Heart right ventricle (tissue), 16 donors: ENCODE measurements at regions not wholly inside any gene's neighbourhood (a gene's known extent, or its start where the extent isn't known, plus 50 kb on each side); places are given as distances from the start of the nearest gene placed in this dataset.
"Not testable (repeated sequence)": the region's sequence is repeated elsewhere in the genome, so short reads cannot be mapped to it uniquely, and the experiment has no call there.

Experiments used
- ATAC-seq, 8 donors: fragments of 200-7000 bp; cut with Tn5 transposase; one replicate each; pipeline ENCODE4 v1.9.1; 2020; ENCODE audit warnings: mild to moderate bottlenecking in 8 of 8, moderate library complexity in 8 of 8, moderate number of reproducible peaks in 1 of 8
- DNase-seq, 2 donors: peaks; one replicate each; pipeline ENCODE4 v3.0.0-alpha.2; 2020
- H3K27ac ChIP-seq, 10 donors: fragments of 200-600 bp; sonication (generic) in 2 of 10; one replicate each; pipeline versions ENCODE4 v1.5.0 to v1.8.0; 2020 to 2022; ENCODE audit warnings: mild to moderate bottlenecking in 3 of 10
- H3K27me3 ChIP-seq, 7 donors: fragments of 200-600 bp; one replicate each; pipeline ENCODE4 v1.8.0; 2021 to 2022; ENCODE audit warnings: mild to moderate bottlenecking in 2 of 7
- H3K36me3 ChIP-seq, 9 donors: fragments of 200-600 bp; sonication (generic) in 1 of 9; one replicate each; pipeline versions ENCODE4 v1.5.0 to v1.8.0; 2020 to 2022; ENCODE audit warnings: mild to moderate bottlenecking in 2 of 9
- H3K4me1 ChIP-seq, 9 donors: fragments of 200-600 bp; sonication (generic) in 1 of 9; one replicate each; pipeline versions ENCODE4 v1.5.0 to v1.8.0; 2020 to 2022; ENCODE audit warnings: mild to moderate bottlenecking in 4 of 9
- H3K4me3 ChIP-seq, 10 donors: fragments of 200-600 bp; sonication (generic) in 2 of 10; one replicate each; pipeline versions ENCODE4 v1.5.0 to v1.8.0; 2020 to 2022; ENCODE audit warnings: mild to moderate bottlenecking in 7 of 10, moderate library complexity in 2 of 10
- H3K9me3 ChIP-seq, 11 donors: fragments of 200-600 bp in 10 of 11; sonication (generic) in 2 of 11; one replicate each; pipeline versions ENCODE4 v1.5.0 to v1.8.0; 2013 to 2022; ENCODE audit warnings: mild to moderate bottlenecking in 2 of 11, control low read depth in 1 of 11, moderate library complexity in 1 of 11
- WGBS, 2 donors: extraction: QIAGEN DNeasy Blood & Tissue Kit; methylation state at CpG; one replicate each; pipeline ENCODE4 v1.1.7; 2013; ENCODE audit warnings: inconsistent platforms in 1 of 2; 5-methylcytosine and 5-hydroxymethylcytosine counted together
- intact Hi-C, 10 donors: fragments of 100-400 bp; cut with DNase I; formaldehyde crosslinking; loops; one replicate each; pipeline versions ENCODE4 v1.11.1 to v1.14.2; 2022
- TF ChIP-seq, protein P1 (sequence below), 9 donors: fragments of 200-600 bp; sonication (generic) in 2 of 9; IDR thresholded peaks; one replicate each; pipeline versions ENCODE4 v1.5.0 to v1.8.0; 2021 to 2022; ENCODE audit warnings: antibody characterized with exemption in 9 of 9, mild to moderate bottlenecking in 5 of 9, moderate library complexity in 1 of 9
- donor health status: Arrhythmogenic right ventricular cardiomyopathy.
- donor health status: ischemic (EF 13 %, LVEDD 7.1; RV severe dilation, severe dysfunction).
- donor health status: healthy with polysubstance abuse.
- donor health status: DM: no; HTN: yes; CAD: no.
- donor health status: DM: no; HTN: no; CAD: no.
- donor health status: ischemic (EF 25% LVEDD 6.9; RV normal size, moderate dysfunction).
- donor health status: ischemic (EF 25% LVEDD 5.7; RV mildly dilated, moderate dysfunction).
- donor health status: healthy.
- donor health status: DM: yes; HTN: yes; CAD: no.
- donor health status: Ischemic cardiomyopathy.
- donor health status: ischemic (EF 35%, LVEDD 5.7; RV mildly dilated, moderate dysfunction).
- donor health status: nonischemic (EF 11% LVEDD 7.7; RV severe dilation, severe dysfunction).
- donor health status: DM: yes; HTN: yes; CAD: no.
- donor health status: PGD.
- donor health status: ischemic (EF 29% LVEDD 5.4; RV normal size, mild dysfunction).
- donor health status: nonischemic (EF 23%, LVEDD 6.1; RV moderate dilation, normal function).

DNA sequence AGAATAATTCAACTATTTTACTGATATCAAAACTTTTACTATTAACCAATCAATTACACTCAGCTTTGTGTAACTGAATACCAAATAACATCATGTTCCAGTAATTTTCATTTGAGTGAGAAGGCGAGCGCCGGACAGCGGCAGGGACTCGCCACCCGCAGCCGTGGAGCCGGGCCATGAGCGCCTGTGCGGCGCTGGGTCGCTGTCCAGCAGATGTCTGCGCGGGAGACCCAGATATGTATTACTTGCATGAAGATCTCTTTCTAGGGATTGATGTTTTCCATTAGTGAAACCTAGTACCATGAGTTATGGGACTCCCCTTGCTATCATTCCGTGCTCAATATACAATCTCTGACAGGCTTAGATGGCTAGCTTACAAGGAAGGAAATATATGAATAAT lies 245.1 kb upstream of the PRSS16 start:
- DNase-seq = no peak
- Histone ChIP-seq H3K36me3 (no peaks in the 10 kb centered on the region), H3K4me1 (no peaks in the 10 kb centered on the region), H3K9me3 (peaks cover 0 to 4% (median 0%) of the 10 kb centered on the region in 11 donors), H3K4me3 (no peak overlapping the region), H3K27ac (no peak overlapping the region), H3K27me3 (no peaks in the 10 kb centered on the region)
- TF ChIP-seq, protein P1, sequence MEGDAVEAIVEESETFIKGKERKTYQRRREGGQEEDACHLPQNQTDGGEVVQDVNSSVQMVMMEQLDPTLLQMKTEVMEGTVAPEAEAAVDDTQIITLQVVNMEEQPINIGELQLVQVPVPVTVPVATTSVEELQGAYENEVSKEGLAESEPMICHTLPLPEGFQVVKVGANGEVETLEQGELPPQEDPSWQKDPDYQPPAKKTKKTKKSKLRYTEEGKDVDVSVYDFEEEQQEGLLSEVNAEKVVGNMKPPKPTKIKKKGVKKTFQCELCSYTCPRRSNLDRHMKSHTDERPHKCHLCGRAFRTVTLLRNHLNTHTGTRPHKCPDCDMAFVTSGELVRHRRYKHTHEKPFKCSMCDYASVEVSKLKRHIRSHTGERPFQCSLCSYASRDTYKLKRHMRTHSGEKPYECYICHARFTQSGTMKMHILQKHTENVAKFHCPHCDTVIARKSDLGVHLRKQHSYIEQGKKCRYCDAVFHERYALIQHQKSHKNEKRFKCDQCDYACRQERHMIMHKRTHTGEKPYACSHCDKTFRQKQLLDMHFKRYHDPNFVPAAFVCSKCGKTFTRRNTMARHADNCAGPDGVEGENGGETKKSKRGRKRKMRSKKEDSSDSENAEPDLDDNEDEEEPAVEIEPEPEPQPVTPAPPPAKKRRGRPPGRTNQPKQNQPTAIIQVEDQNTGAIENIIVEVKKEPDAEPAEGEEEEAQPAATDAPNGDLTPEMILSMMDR (IDR thresholded peaks at IDR 0.05) = no peak
- intact Hi-C loops = no loop called here
- ATAC-seq = no peak
- 93 to 95% methylated on average over 15 of the region's 15 CpGs for WGBS, 2 donors

DNA sequence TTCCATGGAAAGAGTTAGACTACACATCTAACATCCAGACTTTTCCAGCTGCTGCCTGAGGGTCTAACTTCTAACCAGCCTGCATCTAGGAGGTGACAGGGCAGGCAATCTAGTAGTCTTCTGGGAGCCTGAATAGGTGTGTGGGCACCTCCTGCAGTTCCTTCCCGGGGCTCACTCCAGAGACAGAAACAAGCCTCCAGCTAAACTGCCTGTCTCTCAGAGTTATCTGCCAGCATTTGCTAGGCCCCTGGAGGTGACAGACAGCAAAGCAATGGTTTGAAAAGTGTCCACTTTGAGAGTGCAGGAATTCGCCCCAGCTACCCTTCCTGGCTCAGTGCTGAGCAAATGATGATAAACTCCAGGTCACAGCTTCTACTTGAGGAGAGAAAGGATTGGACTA lies 240.5 kb upstream of the PRSS16 start:
- H3K9me3 ChIP-seq = peaks cover 0 to 27% (median 10%) of the 10 kb centered on the region in 11 donors
- TF ChIP-seq, protein P1 (IDR thresholded peaks at IDR 0.05) = no peak
- DNase-seq = no peak
- no peak for ATAC-seq
- WGBS, 2 donors = 18 to 19% methylated on average over 2 of the region's 2 CpGs
- no peaks in the 10 kb centered on the region for H3K27me3 ChIP-seq
- intact Hi-C loops = no loop called here
- H3K36me3 ChIP-seq = peaks cover 0 to 5% (median 0%) of the 10 kb centered on the region in 9 donors
- no peaks in the 10 kb centered on the region for H3K4me1 ChIP-seq
- no peak overlapping the region for H3K27ac ChIP-seq
- H3K4me3 ChIP-seq = no peak overlapping the region

DNA sequence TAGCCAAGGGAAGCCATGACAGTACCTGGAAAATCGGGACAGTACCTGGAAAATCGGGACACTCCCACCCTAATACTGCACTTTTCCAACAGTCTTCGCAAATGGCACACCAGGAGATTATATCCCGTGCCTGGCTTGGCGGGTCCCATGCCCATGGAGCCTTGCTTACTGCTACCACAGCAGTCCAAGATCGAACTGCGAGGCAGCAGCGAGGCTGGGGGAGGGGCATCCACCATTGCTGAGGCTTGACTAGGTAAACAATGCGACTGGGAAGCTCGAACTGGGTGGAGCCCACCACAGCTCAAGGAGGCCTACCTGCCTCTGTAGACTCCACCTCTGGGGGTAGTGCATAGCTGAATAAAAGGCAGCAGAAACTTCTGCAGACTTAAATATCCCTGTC lies 238.9 kb upstream of the PRSS16 start:
- H3K27me3 ChIP-seq, ATAC-seq, H3K36me3 ChIP-seq, H3K27ac ChIP-seq, H3K4me1 ChIP-seq, H3K4me3 ChIP-seq, DNase-seq, intact Hi-C loops: not testable (repeated sequence)
- H3K9me3 ChIP-seq = peaks cover 0 to 31% (median 10%) of the 10 kb centered on the region in 11 donors
- 94 to 95% methylated on average over 10 of the region's 10 CpGs for WGBS, 2 donors

DNA sequence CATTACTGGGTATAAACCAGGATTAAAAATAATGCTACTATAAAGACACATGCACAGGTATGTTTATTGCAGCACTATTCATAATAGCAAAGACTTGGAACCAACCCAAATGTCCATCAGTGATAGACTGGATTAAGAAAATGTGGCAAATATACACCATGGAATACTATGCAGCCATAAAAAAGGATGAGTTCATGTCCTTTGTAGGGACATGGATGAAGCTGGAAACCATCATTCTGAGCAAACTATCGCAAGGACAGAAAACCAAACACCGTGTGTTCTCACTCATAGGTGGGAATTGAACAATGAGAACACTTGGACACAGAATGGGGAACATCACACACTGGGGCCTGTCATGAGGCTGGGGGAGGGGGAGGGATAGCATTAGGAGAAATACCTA lies 233.4 kb upstream of the PRSS16 start:
- WGBS, 2 donors = 100% methylated on average over 1 to 2 of the region's 2 CpGs
- intact Hi-C loops, H3K27me3 ChIP-seq: not testable (repeated sequence)

DNA sequence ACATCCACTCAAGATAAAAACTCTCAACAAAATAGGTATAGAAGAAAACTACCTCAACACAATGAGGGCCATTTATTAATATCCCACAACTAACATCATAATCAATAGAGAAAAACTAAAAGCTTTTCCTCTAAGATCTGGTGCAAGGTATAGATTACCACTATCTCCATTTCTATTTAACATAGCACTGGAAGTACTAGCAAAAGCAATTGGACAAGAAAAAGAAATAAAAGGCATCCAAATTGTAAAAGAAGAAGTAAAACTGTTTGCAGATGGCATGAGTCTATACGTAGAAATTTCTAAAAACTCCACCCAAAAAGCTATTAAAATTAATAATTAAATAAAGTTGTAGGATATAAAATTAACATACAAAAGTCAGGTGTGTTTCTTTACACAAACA lies 230.8 kb upstream of the PRSS16 start:
- intact Hi-C loops = no loop called here

More for the DNA sequence above, 233.4 kb upstream of the PRSS16 start:
- H3K9me3 ChIP-seq = peaks cover 0 to 60% (median 23%) of the 10 kb centered on the region in 11 donors
- not testable (repeated sequence) for H3K4me1 ChIP-seq, ATAC-seq, H3K4me3 ChIP-seq, H3K36me3 ChIP-seq, H3K27ac ChIP-seq, DNase-seq

DNA sequence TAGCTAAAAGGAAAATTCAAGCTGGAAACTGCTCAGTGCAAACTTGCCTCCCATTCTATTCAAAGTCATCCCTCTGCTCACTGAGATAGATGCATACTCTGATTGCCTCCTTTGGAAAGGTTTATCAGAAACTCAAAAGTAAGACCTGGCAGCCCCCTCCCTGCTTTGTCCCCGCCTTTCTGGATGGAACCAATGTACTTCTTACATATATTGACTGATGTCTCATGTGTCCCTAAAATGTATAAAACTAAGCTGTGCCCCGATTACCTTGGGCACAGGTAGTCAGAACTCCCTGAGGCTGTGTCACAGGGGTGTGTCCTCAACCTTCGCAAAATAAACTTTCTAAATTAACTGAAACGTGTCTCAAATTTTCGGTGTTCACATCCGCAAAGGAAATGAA lies 229.1 kb upstream of the PRSS16 start:
- not testable (repeated sequence) for H3K27ac ChIP-seq, H3K36me3 ChIP-seq
- WGBS, 2 donors = 97 to 98% methylated on average over 6 of the region's 6 CpGs

More for the DNA sequence above, 230.8 kb upstream of the PRSS16 start:
- Histone ChIP-seq H3K27me3 (no peaks in the 10 kb centered on the region), H3K36me3 (peaks cover 0 to 6% (median 0%) of the 10 kb centered on the region in 9 donors), H3K4me3 (no peak overlapping the region), H3K9me3 (peaks cover 0 to 51% (median 23%) of the 10 kb centered on the region in 11 donors), H3K4me1 (peaks cover 0 to 11% (median 3%) of the 10 kb centered on the region in 9 donors), H3K27ac (no peak overlapping the region)
- no peak for DNase-seq
- ATAC-seq = no peak
- WGBS, 2 donors = 0 to 52% methylated on average over 1 of the region's 1 CpG
- TF ChIP-seq, protein P1 (IDR thresholded peaks at IDR 0.05) = no peak

More for the DNA sequence above, 229.1 kb upstream of the PRSS16 start:
- Histone ChIP-seq H3K9me3 (peaks cover 0 to 48% (median 23%) of the 10 kb centered on the region in 11 donors), H3K4me1 (peaks cover 0 to 11% (median 3%) of the 10 kb centered on the region in 9 donors)
- DNase-seq, H3K4me3 ChIP-seq, H3K27me3 ChIP-seq, intact Hi-C loops, ATAC-seq: not testable (repeated sequence)
